ENCODE measurements at regions not wholly inside any gene's neighbourhood (a gene's known extent, or its start where the extent isn't known, plus 50 kb on each side); places are given as distances from the start of the nearest gene placed in this dataset.
"Not testable (repeated sequence)": the region's sequence is repeated elsewhere in the genome, so short reads cannot be mapped to it uniquely, and the experiment has no call there.

- DNase-seq, result no peak
Measured at GRCh38 chr10:89952751-89953150, 251.4 kb downstream of the KIF20B start.

- DNase-seq, result no peak
Measured at GRCh38 chr10:89954061-89954460, 252.7 kb downstream of the KIF20B start.

DNA sequence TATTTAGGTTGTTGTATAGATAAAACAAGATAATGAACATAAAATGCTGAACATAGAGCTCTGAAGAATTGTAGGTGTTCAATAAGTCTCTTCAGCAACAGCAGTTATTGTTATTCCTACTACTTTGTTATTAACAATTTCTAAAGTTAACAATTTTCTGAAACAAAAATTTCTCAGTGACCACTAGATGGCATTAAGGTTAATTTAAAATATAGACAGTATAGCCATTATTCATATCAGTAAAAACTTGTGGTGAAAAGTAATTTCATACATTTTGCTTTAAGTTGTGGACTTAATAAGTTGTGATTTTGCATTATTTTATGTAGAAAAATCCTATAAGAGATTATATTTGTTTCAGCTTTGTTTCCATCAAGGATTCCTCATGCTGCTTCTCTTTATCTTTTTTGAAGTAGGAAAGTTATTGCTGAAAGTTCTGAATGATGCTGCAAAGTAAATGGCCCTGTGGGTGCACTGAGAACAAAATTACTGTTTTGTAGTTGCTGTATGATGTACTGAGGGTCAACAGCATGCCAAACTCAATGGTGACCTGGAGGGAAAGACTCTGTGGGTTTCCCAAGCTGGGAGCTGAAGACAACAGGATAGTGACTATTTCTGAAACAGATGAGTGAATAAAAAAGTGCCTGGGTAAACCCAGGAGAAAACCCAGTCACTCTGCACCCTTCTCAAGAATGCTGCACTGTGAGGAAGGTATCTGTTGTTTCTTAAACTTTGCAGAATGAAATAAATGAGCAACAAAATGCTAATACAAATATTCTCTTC is 253.6 kb downstream of the KIF20B start:
- no peak for DNase-seq

DNA sequence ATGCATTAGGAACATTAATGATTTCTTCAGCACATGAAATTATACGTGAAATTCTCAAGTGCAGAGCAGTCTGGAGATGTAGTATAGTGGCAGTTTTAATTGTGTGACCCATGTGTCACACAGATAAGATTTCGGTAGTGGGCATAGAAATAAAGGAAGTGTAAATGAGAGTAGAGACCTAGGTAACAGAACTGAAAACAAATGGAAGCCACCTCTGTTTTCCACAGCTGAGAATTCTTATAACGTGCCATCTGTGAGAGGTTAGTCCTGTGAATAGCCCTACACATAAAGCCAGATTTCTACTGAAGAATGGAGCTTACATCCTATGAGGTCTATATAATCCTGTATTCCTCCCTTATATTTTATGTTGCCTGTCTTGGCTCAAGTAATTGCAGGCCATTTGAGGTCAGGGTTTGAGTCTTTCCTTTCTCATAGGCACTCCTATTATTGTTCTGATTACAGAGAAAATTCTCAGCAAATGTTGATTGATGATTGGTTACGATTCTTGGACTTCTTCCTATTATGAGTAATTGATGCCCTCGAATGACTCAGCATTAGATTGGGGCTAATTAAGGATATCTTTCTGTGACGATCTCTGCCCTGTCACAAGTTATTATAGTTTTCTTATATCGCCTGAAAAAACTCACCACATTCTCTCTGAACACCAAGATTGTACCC is 258.2 kb downstream of the KIF20B start:
- no peak for DNase-seq

DNA sequence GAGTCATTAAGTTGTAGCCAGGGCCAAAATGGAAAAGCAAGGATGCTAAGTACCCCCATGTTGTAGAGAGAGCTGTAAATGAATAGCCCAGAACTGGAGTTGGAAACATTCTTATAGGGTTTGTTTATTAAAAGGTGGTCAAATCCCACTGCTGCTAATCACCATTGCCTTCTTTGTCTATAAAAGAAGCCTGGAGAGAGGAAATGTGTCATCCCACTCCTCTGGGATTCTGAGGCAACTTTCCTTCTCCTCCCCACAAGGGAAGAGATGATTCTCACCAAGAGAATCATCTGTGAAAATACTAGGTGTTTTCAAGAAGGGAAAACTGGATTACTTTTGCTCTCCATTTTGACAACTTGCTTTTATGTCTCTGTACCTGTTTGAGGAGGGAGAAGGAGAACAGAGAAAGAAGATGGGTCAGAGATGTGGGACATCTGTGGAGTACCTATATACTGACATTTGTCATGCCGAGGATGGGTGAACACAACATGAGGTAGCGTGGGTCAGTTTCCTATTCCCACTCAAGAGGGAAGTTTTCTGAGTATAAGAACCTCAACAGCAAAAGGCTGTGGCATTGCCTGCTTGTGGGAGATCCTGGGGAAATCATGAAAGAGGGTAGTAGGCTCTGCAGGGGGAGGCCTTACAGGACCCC is 262.2 kb downstream of the KIF20B start:
- DNase-seq, result no peak

- DNase-seq, result no peak
Measured at GRCh38 chr10:89966211-89966610, 264.8 kb downstream of the KIF20B start.

DNA sequence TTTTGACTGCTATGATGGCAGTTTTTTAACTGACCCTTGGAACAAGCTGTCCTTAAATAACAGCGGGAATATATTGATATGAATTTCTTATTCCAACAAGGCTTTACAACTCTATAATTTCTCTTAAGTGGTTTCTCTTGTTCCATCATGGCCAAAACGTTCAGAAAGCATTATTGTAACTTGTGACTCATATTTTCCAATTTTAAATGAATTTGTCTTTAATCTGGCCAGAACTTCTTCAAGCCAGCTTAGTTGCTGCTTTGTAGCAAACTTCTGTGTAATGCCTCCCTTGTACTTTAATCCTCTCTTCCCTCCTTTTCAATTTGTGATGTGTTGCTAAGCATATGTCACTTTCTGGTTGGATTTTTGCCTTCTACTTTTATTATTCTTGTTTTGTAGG is 271.9 kb downstream of the KIF20B start:
- DNase-seq, result no peak

DNA sequence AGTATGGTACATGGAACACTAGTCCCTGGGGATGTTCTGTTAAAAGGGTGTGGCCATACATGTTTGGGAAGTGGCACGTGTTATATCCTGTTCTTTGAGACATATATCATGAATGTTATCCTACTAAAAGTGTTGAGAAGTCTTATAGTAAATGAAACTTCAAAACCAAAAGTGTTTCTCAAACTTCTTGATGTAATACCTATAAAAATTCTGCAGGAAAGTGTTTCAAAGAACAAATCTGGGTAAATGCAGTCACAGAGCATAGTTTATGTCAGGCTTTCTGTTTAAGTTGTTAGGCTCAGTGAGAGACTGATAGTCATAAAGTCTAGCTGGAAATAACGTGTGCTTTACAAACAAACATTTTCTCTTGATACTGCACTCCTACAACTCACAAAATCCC is 273.7 kb downstream of the KIF20B start:
- no peak for DNase-seq

DNA sequence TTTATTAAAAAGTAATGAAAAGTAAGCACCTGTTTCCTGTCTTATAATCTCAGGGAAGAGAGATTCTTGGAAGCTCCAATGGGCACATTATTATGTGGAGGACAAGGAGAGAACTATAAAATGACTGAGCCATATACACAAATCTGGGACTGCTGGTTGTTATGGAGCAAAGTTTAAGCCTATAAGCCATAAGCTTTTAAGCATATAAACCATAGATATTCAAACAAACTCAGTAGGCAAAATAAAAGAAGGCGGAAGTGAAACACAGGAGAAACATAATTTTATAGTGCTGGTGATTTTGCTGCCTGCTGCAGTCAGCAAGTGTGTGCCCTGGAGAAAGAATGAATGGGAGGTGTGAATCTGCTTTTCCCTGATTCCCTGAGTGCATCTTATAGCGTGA is 274.4 kb downstream of the KIF20B start:
- no peak for DNase-seq

DNA sequence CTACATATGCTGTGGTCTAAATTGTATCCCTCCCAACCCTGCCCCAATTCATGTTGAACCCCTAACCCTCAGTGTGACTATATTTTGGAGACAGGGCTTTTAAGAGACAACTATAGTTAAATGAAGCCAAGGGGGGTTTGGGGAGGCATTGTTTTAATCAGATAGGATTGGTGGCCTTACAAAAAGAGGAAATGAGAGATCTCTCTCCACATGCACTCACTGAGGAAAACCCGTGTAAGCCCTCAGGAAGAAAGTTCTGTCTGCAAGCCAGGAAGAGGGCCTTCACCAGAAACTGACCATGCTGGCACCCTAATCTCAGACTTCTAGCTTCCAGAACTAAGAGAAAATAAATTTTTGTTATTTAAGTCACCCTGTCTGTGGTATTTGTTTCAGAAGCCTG is 276.7 kb downstream of the KIF20B start:
- DNase-seq, result no peak

GRCh38 chr10:89979726-89980125 is 278.3 kb downstream of the KIF20B start:
- no peak for DNase-seq

DNA sequence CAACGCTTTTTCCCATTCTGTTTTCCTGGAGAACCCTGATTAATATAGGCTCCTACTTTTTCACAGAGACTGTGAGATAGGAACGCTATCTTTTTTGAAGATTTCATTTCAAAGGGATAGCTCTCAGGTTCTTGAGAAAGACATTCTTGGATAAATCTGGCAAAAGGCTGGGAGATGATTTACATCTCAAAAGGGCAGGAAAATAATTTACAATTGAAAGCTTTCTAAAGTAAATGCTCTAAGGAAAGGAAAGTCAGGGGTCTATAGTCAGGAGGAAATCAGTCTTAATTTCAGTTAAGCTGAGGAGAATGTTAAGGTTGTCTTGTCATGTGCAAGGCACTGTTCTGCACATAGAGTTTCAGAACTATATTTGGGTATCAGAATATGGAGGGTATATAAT is 278.8 kb downstream of the KIF20B start:
- no peak for DNase-seq

DNA sequence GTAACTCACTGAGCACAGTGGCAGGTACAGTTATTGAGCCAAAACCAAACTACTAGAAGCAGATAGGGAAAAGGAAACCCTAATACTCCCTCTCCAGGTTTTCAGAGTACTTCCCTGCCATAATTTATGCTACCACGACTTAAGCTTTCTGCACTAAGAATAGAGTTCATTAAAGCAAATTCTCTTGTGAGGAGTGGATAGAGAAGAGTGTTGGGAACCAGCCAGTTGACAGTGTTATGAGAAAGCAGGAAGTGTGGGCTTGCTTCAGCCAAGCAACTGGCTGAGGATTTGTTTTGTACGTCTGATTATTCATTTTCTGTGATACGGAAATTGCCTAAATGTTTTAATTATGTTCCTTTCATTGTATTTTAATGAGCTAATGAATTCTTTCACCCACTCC is 280.5 kb downstream of the KIF20B start:
- DNase-seq, result no peak

DNA sequence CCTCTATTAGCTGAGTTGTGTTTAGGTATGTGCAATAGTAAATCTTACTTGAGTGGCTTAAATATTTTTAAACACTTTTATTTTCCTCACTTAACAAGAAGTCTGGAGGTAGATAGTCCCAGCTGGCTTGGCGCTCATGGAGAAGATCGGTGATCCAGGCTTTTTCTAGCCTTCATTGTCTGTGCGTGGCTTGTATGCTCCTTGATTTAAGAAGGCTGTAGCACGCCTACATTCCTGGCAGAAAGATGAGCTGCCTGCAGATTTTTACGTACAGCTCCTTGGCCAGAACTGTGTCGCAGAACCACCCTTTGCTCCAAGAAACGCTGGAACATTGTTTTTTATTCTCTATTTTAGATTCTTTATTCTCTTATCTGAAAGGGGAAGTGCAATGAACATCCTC is 284.1 kb downstream of the KIF20B start:
- DNase-seq, result no peak

DNA sequence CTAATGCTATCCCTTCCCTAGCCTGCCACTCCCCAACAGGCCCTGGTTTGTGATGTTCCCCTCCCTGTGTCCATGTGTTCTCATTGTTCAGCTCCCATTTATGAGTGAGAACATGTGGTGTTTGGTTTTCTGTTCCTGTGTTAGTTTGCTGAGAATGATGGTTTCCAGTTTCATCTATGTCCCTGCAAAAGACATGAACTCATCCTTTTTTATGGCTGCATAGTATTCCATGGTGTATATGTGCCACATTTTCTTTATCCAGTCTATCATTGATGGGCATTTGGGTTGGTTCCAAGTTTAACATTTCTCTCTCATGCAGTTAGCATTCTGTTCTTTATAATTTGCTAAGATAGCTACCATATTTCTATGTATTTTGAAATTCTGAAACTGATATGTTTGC is 287.0 kb downstream of the KIF20B start:
- DNase-seq, result not testable (repeated sequence)

DNA sequence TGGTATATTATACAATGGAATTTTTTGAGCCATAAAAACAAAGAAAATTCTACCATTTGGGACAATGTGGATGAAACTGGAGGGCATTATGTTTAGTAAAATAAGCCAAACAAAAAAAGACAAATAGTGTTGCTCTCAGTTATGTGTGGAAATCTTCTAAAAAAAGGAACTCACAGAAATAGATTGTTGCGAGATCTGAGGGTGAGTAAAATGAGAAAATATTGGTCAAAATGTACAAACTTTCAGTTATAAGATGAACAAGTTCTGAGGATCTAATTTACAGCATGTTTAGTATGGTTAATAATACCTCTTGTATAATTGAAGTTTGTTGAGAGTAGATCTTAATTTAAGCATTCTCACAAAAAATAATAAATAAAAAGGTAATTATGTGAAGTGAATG is 291.2 kb downstream of the KIF20B start:
- DNase-seq, result no peak

DNA sequence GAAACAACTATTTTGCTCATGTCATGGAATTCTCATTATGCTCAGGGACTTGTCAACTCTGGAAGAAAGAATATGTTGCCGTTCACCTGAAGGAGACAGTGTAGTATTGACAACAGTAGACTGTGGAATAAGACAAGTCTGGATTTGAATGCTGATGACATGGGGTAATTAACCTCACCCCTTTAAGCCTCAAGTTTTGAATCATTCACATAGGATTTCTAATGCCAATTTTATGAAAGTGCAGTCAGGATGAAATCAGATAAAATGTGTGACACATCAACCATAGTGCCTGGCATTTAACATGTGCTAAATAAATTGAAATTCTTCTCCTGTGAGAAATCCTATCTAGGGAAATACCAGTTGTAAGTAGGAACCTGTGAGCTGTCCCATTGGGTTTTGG is 305.8 kb downstream of the KIF20B start:
- DNase-seq, result no peak

DNA sequence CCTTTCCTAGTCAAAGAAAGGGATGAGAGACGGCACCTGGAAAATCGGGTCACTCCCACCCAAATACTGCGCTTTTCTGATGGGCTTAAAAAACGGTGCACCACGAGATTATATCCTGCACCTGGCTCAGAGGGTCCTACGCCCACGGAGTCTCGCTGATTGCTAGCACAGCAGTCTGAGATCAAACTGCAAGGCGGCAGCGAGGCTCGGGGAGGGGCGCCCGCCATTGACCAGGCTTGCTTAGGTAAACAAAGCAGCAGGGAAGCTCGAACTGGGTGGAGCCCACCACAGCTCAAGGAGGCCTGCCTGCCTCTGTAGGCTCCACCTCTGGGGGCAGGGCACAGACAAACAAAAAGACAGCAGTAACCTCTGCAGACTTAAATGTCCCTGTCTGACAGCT is 309.9 kb downstream of the KIF20B start:
- DNase-seq, result not testable (repeated sequence)

DNA sequence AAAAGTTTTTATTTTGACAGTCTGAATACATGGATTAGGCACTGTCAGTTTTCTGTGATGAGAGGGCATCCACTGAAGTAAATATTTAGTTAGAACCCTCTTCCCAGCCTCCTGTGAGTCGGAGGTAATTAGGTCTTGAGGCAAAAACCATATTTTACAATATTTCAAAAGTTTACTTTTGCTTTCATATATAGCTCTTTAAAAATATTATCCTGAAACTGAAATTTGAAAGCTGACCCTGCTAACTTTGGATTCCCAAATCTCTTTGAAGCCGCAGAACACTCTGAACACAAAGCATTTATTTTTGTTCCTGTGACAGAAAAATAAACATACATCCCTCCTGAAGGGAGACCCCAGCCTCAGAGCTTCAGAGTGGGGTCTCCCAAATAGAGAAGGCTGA is 317.4 kb downstream of the KIF20B start:
- no peak for DNase-seq

GRCh38 chr10:90020506-90020905 is 319.1 kb downstream of the KIF20B start:
- no peak for DNase-seq

DNA sequence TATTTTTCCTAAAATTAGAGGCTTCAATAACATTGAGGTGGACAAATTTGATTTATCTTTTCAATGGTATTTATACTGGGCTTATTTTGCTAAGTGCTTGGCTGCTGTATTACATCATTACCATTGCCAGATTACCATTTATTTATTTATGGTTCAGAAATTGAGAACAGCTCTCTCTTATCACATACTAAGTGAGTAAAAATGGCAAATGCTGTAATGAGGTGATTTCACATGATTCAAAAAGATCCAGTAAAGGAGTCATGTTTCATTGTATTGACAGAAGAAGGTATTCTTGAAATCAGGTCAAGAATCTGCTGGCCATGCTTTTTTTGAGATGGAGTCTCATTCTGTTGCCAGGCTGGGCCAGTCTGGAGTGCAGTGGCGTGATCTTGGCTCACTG is 322.6 kb downstream of the KIF20B start:
- DNase-seq, result no peak

- no peak for DNase-seq
Measured at GRCh38 chr10:90028312-90028711, 326.9 kb downstream of the KIF20B start.

- no peak for DNase-seq
Measured at GRCh38 chr10:90031776-90032175, 330.4 kb downstream of the KIF20B start.

- DNase-seq, result no peak
Measured at GRCh38 chr10:90032519-90032918, 331.1 kb downstream of the KIF20B start.
